Prostate gland (tissue), 2 donors: ENCODE measurements at regions not wholly inside any gene's neighbourhood (a gene's known extent, or its start where the extent isn't known, plus 50 kb on each side); places are given as distances from the start of the nearest gene placed in this dataset.

Source experiments
- DNase-seq: peaks from one replicate; pipeline ENCODE4 v3.0.0-alpha.2; 2019; ENCODE audit warnings: low spot score
- H3K27ac ChIP-seq, 2 donors: fragments of 200-600 bp; sonication (generic); 2 replicates each; pipeline ENCODE4 v1.5.1; 2017 to 2019
- H3K27me3 ChIP-seq: fragments of 200-600 bp; sonication (generic); replicated peaks from 2 replicates; pipeline ENCODE4 v1.5.1; 2019; ENCODE audit not compliant: insufficient read depth
- H3K36me3 ChIP-seq, 2 donors: fragments of 200-600 bp; sonication (generic); 1 replicate in 1 of 2; 2 replicates in 1 of 2; pipeline versions ENCODE4 v1.5.1 to v1.8.1; 2017 to 2019
- H3K4me1 ChIP-seq: fragments of 200-600 bp; sonication (generic); replicated peaks from 2 replicates; pipeline ENCODE4 v1.5.1; 2019
- H3K4me3 ChIP-seq, 2 donors: fragments of 200-600 bp; sonication (generic); 2 replicates each; pipeline ENCODE4 v1.5.1; 2017 to 2019
- H3K9me3 ChIP-seq: fragments of 200-600 bp; sonication (generic); 2 replicates; pipeline ENCODE4 v1.5.1; 2017
- CTCF ChIP-seq, 4 experiments: fragments of 200-600 bp in 2 of 4; fragments of 450-650 bp in 2 of 4; sonication (generic) in 2 of 4; IDR thresholded peaks; 1 replicate in 3 of 4; 2 replicates in 1 of 4; pipeline ENCODE4 v1.5.1; 2016 to 2019; ENCODE audit warnings: antibody characterized with exemption in 4 of 4, mild to moderate bottlenecking in 2 of 4, moderate library complexity in 2 of 4
- POLR2A ChIP-seq: fragments of 450-650 bp; IDR thresholded peaks from one replicate; pipeline ENCODE4 v1.6.1; 2016; ENCODE audit warnings: antibody characterized with exemption, mild to moderate bottlenecking
- POLR2AphosphoS5 ChIP-seq: sonication (generic); formaldehyde crosslinking; IDR thresholded peaks from one replicate; pipeline ENCODE4 v1.6.1; 2017; ENCODE audit warnings: antibody characterized with exemption
- WGBS: methylation state at CpG from one replicate; pipeline ENCODE4 v1.1.5; 2018; 5-methylcytosine and 5-hydroxymethylcytosine counted together
- intact Hi-C: fragments of 100-400 bp; cut with DNase I; formaldehyde crosslinking; loops from one replicate; pipeline ENCODE4 v1.14.2; 2022

GRCh38 chr1:61004262-61005003 is 77.9 kb upstream of the NFIA start:
- TF ChIP-seq POLR2AphosphoS5 (peak; percentile 24), CTCF (IDR thresholded peaks at IDR 0.05) (no peak), POLR2A (no peak)
- Histone ChIP-seq H3K36me3 (no peaks in the 10 kb centered on the region), H3K27me3 (no peaks in the 10 kb centered on the region), H3K9me3 (no peaks in the 10 kb centered on the region), H3K4me1 (no peaks in the 10 kb centered on the region), H3K4me3 (no peak overlapping the region), H3K27ac (no peak overlapping the region)
- intact Hi-C loops = no loop called here
- DNase-seq = peak; percentile 15
- WGBS = 70% methylated on average over 4 of the region's 4 CpGs

GRCh38 chr1:61000327-61000726 is 82.0 kb upstream of the NFIA start:
- no peaks in the 10 kb centered on the region for H3K9me3 ChIP-seq
- WGBS = over 99% methylated on average over 3 of the region's 3 CpGs
- no peak overlapping the region for H3K4me3 ChIP-seq
- no peaks in the 10 kb centered on the region for H3K36me3 ChIP-seq
- intact Hi-C loops = no loop called here
- H3K27me3 ChIP-seq = no peaks in the 10 kb centered on the region
- no peaks in the 10 kb centered on the region for H3K4me1 ChIP-seq
- no peak for DNase-seq
- H3K27ac ChIP-seq = no peak overlapping the region
- TF ChIP-seq POLR2A (no peak), CTCF (IDR thresholded peaks at IDR 0.05) (no peak), POLR2AphosphoS5 (no peak)

GRCh38 chr1:60998786-60999185 is 83.6 kb upstream of the NFIA start:
- H3K4me1 ChIP-seq = no peaks in the 10 kb centered on the region
- no peak overlapping the region for H3K27ac ChIP-seq
- DNase-seq = no peak
- no peaks in the 10 kb centered on the region for H3K27me3 ChIP-seq
- 86% methylated on average over 5 of the region's 5 CpGs for whole genome bisulfite sequencing
- intact Hi-C loops = no loop called here
- H3K4me3 ChIP-seq = no peak overlapping the region
- no peaks in the 10 kb centered on the region for H3K36me3 ChIP-seq
- TF ChIP-seq CTCF (IDR thresholded peaks at IDR 0.05) (no peak), POLR2A (no peak)
- no peaks in the 10 kb centered on the region for H3K9me3 ChIP-seq

GRCh38 chr1:60994828-60995492 is 87.4 kb upstream of the NFIA start:
- H3K27me3 ChIP-seq = no peaks in the 10 kb centered on the region
- intact Hi-C loops = no loop called here
- no peaks in the 10 kb centered on the region for H3K4me1 ChIP-seq
- H3K27ac ChIP-seq = no peak overlapping the region
- no peak for TF ChIP-seq POLR2AphosphoS5
- TF ChIP-seq POLR2A = no peak
- TF ChIP-seq CTCF (IDR thresholded peaks at IDR 0.05) = no peak
- no peak overlapping the region for H3K4me3 ChIP-seq
- no peak for DNase-seq
- H3K9me3 ChIP-seq = no peaks in the 10 kb centered on the region
- no peaks in the 10 kb centered on the region for H3K36me3 ChIP-seq

GRCh38 chr1:60994369-60994768 is 88.0 kb upstream of the NFIA start:
- intact Hi-C loops = no loop called here
- no peak for DNase-seq
- Histone ChIP-seq H3K27me3 (no peaks in the 10 kb centered on the region), H3K4me1 (no peaks in the 10 kb centered on the region), H3K36me3 (no peaks in the 10 kb centered on the region), H3K4me3 (no peak overlapping the region), H3K27ac (no peak overlapping the region), H3K9me3 (no peaks in the 10 kb centered on the region)
- TF ChIP-seq POLR2AphosphoS5 (no peak), CTCF (IDR thresholded peaks at IDR 0.05) (no peak), POLR2A (no peak)
- 93% methylated on average over 3 of the region's 3 CpGs for WGBS
